K562 (cell line): ENCODE measurements at regions not wholly inside any gene's neighbourhood (a gene's known extent, or its start where the extent isn't known, plus 50 kb on each side); places are given as distances from the start of the nearest gene placed in this dataset.
"Not testable (repeated sequence)": the region's sequence is repeated elsewhere in the genome, so short reads cannot be mapped to it uniquely, and the experiment has no call there.

ENCODE experiments used
- CSDE1 ChIP-seq, 2 experiments: fragments of 450-650 bp; IDR thresholded peaks; 2 replicates each; pipeline ENCODE4 v1.6.1; 2016; ENCODE audit warnings: mild to moderate bottlenecking in 1 of 2
- JUNB ChIP-seq: fragments of 450-650 bp; formaldehyde crosslinking; conservative IDR thresholded peaks from 2 replicates; pipeline ENCODE4 v1.4.0; 2020; ENCODE audit warnings: mild to moderate bottlenecking
- PCBP2 ChIP-seq: fragments of 200-400 bp; formaldehyde crosslinking; IDR thresholded peaks from 2 replicates; pipeline ENCODE4 v1.6.1; 2018; ENCODE audit warnings: low read length, low read depth, mild to moderate bottlenecking, moderate library complexity; ENCODE audit not compliant: poor library complexity, severe bottlenecking
- RCOR1 ChIP-seq, 2 experiments: IDR thresholded peaks; 2 replicates each; pipeline ENCODE4 v1.6.1; 2012; ENCODE audit warnings: low read depth in 2 of 2, low read length in 2 of 2, borderline replicate concordance in 1 of 2, improper control_type of control experiment in 1 of 2

DNA sequence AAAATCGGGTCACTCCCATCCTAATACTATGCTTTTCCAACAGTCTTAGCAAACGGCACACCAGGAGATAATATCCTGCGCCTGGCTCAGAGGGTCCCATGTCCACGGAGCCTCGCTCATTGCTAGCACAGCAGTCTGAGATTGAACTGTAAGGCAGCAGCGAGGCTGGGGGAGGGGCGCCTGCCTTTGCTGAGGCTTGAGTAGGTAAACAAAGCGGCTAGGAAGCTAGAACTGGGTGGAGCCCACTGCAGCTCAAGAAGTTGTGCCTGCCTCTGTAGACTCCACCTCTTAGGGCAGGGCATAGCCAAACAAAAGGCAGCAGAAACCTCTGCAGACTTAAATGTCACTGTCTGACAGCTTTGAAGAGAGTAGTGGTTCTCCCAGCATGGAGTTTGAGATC lies 213.3 kb downstream of the TOX3 start:
- not testable (repeated sequence) for TF ChIP-seq RCOR1 (IDR thresholded peaks at IDR 0.05; ENCODE audit: borderline replicate concordance in 1 of 2, low read depth in 2 of 2, low read length in 2 of 2); CSDE1 (IDR thresholded peaks at IDR 0.05); JUNB (CRISPR knock-in tag); PCBP2
